ENCODE measurements at regions not wholly inside any gene's neighbourhood (a gene's known extent, or its start where the extent isn't known, plus 50 kb on each side); places are given as distances from the start of the nearest gene placed in this dataset.

GRCh38 chr3:117297541-117297940 lies 588.0 kb downstream of the TUSC7 start:
- Histone ChIP-seq H3K4me1 (no peaks in the 10 kb centered on the region), H3K27ac (no peak overlapping the region), H3K4me3 (no peak overlapping the region), H3K36me3 (no peaks in the 10 kb centered on the region), H3K9me3 (no peaks in the 10 kb centered on the region), H3K27me3 (no peaks in the 10 kb centered on the region)
- 82% methylated on average over 2 of the region's 2 CpGs for WGBS (ENCODE audit: insufficient coverage, low coverage, low lambda C conversion rate, missing lambda C conversion rate)
- DNase-seq (no peak), ATAC-seq (no peak)
- TF ChIP-seq, protein P1, sequence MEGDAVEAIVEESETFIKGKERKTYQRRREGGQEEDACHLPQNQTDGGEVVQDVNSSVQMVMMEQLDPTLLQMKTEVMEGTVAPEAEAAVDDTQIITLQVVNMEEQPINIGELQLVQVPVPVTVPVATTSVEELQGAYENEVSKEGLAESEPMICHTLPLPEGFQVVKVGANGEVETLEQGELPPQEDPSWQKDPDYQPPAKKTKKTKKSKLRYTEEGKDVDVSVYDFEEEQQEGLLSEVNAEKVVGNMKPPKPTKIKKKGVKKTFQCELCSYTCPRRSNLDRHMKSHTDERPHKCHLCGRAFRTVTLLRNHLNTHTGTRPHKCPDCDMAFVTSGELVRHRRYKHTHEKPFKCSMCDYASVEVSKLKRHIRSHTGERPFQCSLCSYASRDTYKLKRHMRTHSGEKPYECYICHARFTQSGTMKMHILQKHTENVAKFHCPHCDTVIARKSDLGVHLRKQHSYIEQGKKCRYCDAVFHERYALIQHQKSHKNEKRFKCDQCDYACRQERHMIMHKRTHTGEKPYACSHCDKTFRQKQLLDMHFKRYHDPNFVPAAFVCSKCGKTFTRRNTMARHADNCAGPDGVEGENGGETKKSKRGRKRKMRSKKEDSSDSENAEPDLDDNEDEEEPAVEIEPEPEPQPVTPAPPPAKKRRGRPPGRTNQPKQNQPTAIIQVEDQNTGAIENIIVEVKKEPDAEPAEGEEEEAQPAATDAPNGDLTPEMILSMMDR (IDR thresholded peaks at IDR 0.05), result no peak
- no peak for TF ChIP-seq POLR2A (IDR thresholded peaks at IDR 0.05)
- intact Hi-C loops (cut with DNase I), result no loop called here

- Histone ChIP-seq H3K36me3 (no peaks in the 10 kb centered on the region), H3K4me3 (no peak overlapping the region), H3K27me3 (no peaks in the 10 kb centered on the region), H3K9me3 (no peaks in the 10 kb centered on the region), H3K4me1 (peaks cover 0 to 1% (median 0%) of the 10 kb centered on the region in 4 donors), H3K27ac (no peak overlapping the region)
- no peak for TF ChIP-seq POLR2A (IDR thresholded peaks at IDR 0.05)
- TF ChIP-seq, protein P1 (IDR thresholded peaks at IDR 0.05), result no peak
- no peak for DNase-seq
- intact Hi-C loops (cut with DNase I), result no loop called here
- no peak for ATAC-seq
Measured at GRCh38 chr3:117298273-117298672, 588.7 kb downstream of the TUSC7 start.

GRCh38 chr3:117302428-117302827 lies 592.8 kb downstream of the TUSC7 start:
- H3K4me3 ChIP-seq, result no peak overlapping the region
- H3K9me3 ChIP-seq, result no peaks in the 10 kb centered on the region
- H3K27ac ChIP-seq, result no peak overlapping the region
- DNase-seq, result no peak
- no peaks in the 10 kb centered on the region for H3K27me3 ChIP-seq
- H3K36me3 ChIP-seq, result no peaks in the 10 kb centered on the region
- peak; percentile 42 to 92 (median 80) for ATAC-seq
- H3K4me1 ChIP-seq, result peaks cover 0 to 5% (median 0%) of the 10 kb centered on the region in 4 donors
- WGBS (ENCODE audit: insufficient coverage, low coverage, low lambda C conversion rate, missing lambda C conversion rate), result 39% methylated on average over 7 of the region's 7 CpGs
- intact Hi-C loops (cut with DNase I), result no loop called here
- TF ChIP-seq, protein P1 (IDR thresholded peaks at IDR 0.05), result no peak
- TF ChIP-seq POLR2A (IDR thresholded peaks at IDR 0.05), result no peak

DNA sequence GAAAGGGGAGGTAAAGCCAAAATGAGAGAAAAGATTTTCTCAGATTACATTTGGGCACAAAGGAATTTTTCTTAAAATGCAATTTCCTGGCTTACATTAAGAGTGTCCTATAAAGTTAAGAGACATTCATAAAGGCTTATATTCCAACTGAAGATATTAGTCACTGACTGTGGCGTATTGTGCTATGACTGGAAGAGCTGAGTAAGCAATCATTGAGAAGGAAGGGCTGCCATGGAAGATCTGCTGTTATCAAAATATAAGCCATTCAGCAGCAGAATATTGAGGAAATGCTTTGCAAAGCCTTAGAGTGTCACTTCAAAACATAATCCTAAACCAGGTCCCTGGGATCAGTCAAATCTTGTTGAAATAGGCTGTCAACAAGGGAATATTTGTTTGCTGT lies 593.9 kb downstream of the TUSC7 start:
- intact Hi-C loops (cut with DNase I), result no loop called here
- 50% methylated on average over 1 of the region's 1 CpG for WGBS (ENCODE audit: insufficient coverage, low coverage, low lambda C conversion rate, missing lambda C conversion rate)
- peak in 2 of 4 donors; percentile 9 to 12 for ATAC-seq

More for the DNA sequence above, 593.9 kb downstream of the TUSC7 start:
- TF ChIP-seq, protein P1 (IDR thresholded peaks at IDR 0.05), result no peak
- TF ChIP-seq POLR2A (IDR thresholded peaks at IDR 0.05), result no peak
- no peak for DNase-seq
- Histone ChIP-seq H3K4me1 (peaks cover 0 to 5% (median 0%) of the 10 kb centered on the region in 4 donors), H3K36me3 (no peaks in the 10 kb centered on the region), H3K27me3 (no peaks in the 10 kb centered on the region), H3K4me3 (no peak overlapping the region), H3K27ac (no peak overlapping the region), H3K9me3 (no peaks in the 10 kb centered on the region)

Measured in right lobe of liver (tissue), 6 donors.